Astrocyte (in vitro differentiated cells and primary cell): ENCODE measurements at regions not wholly inside any gene's neighbourhood (a gene's known extent, or its start where the extent isn't known, plus 50 kb on each side); places are given as distances from the start of the nearest gene placed in this dataset.

Source experiments
- CTCF ChIP-seq: IDR thresholded peaks from 2 replicates; pipeline ENCODE4 v1.5.1; 2011; ENCODE audit warnings: low read depth, mild to moderate bottlenecking, inconsistent platforms, low read length, moderate library complexity; ENCODE audit not compliant: insufficient read depth
- EZH2 ChIP-seq: IDR thresholded peaks from 2 replicates; pipeline ENCODE4 v1.6.1; 2012; ENCODE audit warnings: mild to moderate bottlenecking, low read length, inconsistent platforms; ENCODE audit not compliant: insufficient read depth

GRCh38 chr18:67417864-67418523 is 98.5 kb downstream of the DSEL start:
- no peak for TF ChIP-seq EZH2
- no peak for TF ChIP-seq CTCF
